TTC549 (cell line): ENCODE measurements at regions not wholly inside any gene's neighbourhood (a gene's known extent, or its start where the extent isn't known, plus 50 kb on each side); places are given as distances from the start of the nearest gene placed in this dataset.

Source experiments
- FAIRE-seq: peaks from 2 replicates; lab custom pipeline; 2012; peaks lifted over from hg19 to GRCh38; lab: Jason Lieb, UNC

DNA sequence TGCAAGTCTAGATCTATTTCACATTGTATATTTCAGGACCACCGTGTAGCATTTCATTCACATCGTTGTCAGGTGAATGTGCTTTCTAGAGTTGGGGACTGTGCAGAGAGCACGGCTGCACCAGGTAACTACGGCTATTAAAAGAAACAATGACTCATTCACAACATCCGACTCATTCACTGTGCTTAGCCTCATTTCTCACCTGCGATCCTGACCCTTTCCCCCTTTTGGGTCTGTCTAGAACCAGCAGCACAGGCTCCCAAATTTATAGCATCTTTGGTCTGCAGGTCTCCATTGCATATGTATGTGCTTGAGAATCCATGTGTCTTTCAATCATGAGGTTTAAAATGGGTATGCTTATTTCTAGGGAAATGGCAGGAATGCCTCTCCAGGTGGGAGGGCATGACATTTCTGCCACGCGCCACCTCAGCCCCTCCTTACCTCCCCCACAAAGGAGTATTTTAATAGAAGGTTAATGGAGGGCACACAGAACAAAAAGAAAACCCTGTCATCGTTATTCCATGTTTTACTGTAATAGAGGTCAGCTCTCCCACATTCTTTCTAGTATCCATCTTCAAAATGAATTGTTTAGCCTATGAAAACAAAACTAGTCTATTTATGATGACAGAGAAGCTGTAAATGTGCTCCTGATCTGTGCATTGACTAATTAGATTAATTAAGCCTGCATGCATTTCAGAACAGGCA is 246.7 kb upstream of the EPHA4 start:
- no peak for FAIRE-seq

DNA sequence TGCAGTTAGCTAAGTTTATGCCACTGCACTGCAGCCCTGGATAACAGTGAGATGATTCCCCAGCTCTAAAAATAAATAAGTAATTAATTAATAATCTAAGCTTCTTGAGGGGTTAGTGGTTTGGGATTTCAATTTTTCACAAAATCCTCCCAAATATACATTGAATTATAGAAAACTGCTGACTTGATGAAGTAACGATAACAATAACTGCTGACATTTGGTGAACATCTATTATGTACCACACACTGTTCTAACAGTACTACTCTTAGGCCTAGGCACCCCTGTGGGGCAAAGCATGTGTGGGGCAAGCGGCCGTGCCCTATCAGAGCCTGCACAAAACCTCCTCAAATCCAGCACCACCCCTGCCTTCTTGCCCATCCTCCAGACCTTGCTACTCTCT is 245.8 kb upstream of the EPHA4 start:
- FAIRE-seq, result no peak

DNA sequence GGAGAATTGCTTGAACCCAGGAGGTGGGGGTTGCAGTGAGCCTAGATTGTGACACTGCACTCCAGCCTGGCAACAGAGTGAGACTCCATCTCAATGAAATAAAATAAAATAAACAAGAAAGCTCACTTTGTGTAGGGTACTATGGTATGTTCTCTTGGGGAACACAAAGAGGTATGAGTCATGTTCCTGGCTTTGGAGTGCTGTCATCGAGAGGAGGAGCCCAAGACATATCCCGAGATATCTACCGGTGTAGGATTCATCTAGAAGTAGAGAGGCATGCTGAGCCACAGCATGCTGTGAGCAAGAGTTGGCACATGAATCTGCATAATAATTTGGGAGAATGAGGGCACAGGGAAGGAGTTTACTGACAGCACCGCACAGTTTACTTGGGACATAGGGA is 244.9 kb upstream of the EPHA4 start:
- no peak for FAIRE-seq

DNA sequence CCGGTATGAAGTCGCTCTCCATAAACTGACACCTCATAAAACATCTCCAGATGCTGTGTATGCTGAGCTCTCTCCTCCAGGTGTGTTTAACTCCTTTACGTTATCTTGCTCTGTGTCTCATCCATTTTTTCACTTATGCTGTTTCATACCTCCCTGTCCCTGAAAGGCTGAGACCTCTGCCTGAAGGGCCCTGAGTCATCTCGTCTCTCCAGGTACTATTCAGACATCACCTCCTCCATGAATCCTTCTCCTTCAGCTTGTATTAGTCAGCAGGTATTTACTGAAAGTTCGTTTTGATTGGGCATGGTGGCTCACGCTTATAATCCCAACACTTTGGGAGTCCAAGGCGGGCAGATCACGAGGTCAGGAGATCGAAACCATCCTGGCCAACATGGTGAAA is 244.5 kb upstream of the EPHA4 start:
- FAIRE-seq, result no peak

DNA sequence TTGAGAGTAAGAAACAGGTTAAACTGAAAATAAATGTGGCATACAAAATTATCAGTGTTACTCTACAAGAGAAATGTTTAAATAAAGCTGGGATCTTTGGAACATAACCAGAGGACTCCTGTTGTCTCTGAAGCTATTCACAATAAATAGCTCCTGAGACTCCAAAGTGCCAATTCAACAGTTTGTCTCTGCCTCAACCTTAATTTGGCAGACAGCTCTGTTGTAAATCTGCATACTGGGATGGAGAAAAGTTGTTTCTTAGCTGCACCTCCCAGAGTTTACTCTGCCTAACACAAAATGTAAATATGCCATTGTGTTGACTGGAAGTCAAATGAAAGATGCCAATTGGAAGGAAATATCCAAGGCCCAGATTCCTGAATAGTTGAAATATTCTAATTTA is 238.5 kb upstream of the EPHA4 start:
- no peak for FAIRE-seq

DNA sequence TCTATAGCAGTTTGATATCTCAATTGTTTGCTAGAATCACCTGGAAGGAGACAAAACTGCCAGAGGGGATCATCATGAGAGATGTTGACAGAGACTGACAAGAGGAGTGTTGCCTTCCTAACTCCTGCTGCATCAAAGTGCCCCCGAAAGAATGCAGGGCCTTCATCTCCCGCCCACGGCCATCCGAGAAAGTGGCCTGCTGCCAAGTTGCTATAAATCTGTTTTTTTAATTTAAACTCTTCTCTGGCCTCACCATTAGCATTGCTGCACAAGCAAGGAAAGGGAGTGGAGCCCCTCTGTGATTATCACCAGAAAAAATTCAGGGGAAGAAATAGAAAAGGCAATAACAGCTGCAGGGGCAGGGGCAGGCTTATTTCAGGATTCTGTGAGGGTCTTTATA is 238.1 kb upstream of the EPHA4 start:
- FAIRE-seq, result no peak

DNA sequence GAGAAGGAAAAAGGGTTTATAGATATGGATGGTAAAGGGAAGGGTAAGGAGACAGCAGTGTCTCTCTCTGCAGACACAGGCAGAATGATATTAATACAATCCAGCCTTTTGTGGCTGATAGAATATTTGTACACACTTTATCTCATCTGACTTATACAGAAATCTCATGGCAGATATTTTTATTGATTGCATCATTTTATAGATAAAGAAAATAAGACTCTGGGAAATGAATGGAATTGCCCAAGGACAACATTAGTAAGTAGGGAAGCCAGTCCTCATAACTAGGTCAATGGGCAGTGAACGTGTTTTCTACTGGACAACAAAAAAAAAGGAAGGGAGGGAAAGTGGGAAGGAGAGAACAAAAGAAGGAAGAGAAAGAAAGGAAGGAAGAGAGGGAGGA is 236.4 kb upstream of the EPHA4 start:
- no peak for FAIRE-seq

DNA sequence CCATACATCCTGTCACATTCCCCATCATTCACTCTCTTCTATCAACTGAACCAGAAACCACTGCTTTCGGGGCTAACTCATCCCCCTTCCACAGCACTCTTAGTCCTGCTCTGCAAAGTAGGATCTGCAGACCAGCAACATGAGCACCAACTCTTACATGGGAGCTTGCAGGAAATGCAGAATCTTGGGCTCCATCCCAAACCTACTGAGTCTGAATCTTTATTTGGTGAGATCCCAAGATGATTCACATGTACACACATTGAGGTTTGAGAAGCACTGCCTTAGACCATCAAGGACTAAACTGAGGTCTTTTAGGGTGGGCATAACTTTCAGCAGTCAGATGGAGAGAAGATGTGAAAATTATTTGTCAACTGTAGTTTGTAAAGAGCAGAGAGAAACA is 235.6 kb upstream of the EPHA4 start:
- no peak for FAIRE-seq

DNA sequence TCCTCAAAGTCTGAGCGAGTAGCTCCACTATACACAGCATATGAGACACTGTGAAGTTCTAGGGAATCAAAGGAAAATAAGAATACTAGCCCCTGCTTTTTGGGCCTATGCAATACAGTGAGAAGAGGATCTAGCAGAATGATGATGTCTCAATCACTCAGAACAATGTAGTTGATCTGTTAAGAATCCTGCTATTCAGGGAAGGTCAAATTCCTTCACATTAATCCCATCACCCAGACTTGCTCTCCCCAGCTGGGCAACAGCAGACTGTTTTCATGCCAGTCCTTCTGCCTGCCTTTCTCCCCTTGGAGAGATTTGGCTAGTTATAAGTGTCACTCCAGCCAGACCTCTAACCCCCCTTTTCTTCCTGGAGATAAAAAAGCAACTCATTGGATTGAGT is 230.0 kb upstream of the EPHA4 start:
- FAIRE-seq, result no peak

DNA sequence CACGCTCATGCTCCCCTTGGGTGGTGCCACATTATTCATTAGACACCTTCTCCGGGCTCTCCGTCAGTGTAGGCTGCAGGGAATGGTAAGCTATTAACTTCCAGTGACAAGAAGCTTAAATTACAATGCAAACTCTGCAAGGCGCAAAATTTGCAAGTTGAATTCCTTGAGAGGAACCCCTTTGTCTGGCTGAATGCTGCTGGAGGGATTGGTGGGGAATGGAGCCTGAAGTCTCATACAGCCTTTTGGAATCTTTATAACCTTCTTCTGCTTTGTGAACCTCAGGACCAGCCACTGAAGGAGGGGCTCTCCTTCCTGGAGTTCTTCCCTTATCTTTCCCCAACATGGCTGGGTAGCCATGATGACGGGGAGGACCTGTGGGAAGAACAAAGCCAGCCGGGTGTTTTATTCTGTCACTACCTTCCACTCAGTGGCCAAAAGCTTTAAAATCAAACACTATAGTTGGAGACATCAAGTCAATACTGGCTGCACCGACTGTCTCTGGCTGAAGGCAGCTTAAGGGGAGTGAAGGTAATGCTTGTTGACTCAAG is 220.9 kb upstream of the EPHA4 start:
- no peak for FAIRE-seq

DNA sequence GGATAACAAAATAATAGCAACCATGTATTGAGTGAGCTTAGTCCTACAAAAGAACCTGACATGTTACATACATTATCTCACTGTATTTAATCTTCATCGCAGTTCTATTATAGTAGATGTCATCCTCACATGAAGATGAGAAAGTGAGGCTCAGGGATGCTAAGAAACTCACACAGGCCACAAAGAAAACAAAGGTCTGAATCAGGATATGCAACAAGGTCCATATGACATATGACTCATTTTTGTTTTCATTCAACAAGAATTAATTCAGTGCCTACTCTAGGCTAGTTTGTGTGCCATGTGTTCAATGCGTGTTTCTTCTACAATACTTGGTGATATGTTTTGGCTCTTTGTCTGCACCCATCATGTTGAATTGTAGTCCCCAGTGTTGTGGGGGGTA is 219.7 kb upstream of the EPHA4 start:
- no peak for FAIRE-seq

DNA sequence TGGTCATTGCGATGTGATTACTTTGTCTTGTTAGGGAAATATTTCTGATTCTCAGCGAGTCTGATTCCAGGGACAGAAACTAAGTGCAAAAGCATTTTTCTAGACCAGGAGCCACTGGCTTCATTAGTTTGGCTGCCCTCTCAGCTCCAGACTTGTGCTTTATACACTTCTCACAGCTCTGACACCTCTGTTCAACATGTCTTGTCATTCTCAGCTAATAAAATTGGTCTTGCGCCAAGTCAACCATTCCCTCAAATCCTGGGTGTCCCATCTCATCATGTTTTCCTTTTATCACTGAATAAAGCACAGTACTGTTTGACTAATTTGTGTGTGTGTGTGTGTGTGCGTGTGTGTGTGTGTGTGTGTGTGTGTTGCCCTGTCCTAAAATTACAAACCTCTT is 215.5 kb upstream of the EPHA4 start:
- FAIRE-seq, result no peak

DNA sequence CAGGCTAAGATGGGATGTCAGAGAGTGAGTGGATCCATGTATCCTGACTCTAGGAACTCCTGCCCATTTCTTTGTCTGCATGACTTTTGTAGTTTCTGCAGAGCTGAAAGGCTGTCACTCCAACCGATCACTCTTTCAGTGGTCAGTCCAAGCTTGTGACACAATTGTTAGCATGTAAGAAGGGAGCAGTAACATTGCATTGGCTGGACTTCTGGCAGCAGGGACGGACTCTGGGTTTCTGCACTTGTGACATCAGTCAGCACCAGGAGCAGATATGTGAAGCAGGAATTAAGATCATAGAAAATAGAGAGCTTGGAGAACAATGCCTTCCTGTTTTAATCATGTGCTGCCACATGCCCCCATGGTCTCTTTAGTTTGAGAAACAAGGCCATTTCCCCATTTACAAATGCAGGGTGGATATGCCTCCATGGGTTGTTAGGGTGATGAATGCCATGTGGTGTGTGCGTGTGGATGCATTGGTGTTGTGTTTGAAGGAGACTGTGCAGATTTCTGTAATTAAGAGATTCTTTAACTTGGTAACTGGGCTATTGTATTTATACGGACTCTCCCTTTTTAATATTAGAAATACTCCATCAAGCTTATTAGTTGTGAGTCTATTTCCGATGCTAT is 214.3 kb upstream of the EPHA4 start:
- no peak for FAIRE-seq

DNA sequence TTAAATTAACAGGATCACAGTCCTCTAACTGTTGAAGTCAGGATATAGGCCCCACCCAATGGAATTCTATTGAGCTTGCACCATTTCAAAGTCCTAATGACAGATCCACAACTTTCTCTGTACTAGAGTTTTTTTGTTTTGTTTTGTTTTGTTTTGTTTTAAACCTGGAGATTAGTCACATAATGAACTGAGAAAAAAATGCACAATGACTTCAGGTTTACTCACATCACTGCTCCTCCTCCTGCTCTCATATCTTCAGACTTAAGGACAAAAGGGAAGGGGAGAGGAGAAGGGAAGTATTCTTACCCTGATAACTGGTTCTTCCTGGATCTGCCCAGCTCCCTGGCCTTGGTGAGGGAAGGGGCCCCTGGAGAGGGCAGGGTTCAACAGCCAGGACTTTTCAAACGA is 208.2 kb upstream of the EPHA4 start:
- FAIRE-seq, result no peak

DNA sequence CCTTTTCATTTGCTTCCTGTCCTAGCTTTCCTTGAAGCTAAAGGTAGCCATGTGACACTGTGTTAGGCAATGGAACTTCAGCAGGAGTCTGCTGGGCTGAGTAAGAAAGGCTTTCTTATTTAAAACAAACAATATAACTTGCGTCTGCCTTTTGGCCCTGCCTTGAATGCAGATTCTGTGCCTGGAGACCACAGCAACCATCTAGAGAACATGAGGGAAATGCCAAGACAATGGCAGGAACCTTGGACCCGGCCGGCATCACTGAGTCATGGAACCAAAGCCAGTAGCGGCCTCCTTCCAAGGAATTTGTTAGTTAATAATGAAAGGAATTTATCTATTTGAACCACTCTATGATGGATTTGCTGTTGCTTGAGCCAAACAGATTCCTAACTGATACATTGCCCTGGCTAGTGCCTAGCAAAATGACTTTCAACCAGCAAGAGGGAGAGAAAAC is 207.5 kb upstream of the EPHA4 start:
- no peak for FAIRE-seq

DNA sequence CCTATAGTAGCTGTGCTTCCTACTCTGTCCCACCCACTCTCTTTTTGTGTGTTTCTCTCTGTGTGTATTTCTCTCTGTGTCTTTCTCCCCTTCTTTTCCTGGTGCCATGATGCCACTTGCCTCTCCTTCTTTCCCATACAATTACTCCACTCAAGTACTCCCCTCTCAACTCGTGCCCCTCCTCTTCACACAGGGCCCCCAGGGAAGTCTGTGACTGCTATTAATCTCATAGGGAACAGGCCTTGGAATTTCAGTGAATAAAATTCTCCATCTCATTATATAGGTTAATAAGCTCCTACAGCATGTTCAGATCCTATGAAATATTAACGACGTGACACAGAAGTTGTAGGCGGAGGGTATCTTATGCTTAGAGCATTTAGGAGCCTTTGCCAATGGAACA is 205.9 kb upstream of the EPHA4 start:
- no peak for FAIRE-seq

DNA sequence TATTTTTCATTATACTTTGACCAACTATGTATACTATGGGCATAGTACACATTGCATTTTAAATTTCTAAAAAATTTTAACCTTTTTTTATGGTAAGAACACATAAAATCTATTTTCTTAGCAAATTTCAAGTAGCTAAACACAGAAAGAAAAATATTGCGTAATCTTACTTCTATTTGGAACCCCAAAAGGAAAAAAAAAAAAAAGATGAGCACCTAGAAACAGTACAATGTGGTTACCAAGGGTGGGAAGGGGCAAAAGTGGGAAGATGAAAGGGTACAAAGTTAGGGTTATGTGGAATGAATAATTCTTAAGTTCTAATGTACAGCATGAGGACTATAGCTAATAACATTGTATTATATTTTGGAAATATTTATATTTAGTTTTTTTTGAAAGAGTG is 205.0 kb upstream of the EPHA4 start:
- FAIRE-seq, result no peak

DNA sequence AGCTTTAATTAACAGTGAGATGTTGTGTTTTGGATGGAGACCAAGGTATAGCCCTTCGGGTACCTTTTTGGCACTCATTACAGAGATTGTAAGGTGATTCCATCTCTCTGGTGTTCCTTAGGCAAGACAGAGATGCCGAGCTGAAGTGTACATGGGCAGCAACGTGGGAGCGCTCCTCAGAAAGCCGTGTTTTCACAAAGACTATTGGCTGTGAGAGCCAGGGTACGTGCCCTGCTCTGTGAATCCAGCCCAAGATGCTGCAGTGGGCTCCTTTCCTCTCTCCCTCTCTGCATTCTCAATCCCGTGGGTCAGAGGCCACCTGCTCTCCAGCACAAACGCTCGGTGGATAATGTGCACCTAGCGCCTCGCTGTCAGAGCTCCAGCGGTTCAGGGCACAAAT is 203.0 kb upstream of the EPHA4 start:
- no peak for FAIRE-seq

DNA sequence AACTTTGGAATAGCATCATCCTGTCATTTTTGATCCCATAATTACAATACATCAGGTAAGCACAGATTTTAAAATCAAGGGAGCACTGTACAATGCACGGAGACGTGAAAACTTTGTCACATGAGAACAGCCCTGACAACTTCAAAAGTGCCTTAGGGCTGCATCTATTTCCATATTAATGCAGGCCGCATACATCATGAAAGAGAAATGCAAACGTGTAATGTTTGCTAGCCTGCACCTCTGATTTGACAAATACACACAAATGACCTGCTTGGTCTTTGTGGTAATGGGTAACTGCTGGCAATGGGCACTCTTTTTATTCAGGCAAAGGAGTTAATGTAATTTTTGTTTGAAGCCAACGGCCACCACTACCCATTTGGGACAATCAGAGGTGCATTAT is 202.0 kb upstream of the EPHA4 start:
- FAIRE-seq, result no peak

DNA sequence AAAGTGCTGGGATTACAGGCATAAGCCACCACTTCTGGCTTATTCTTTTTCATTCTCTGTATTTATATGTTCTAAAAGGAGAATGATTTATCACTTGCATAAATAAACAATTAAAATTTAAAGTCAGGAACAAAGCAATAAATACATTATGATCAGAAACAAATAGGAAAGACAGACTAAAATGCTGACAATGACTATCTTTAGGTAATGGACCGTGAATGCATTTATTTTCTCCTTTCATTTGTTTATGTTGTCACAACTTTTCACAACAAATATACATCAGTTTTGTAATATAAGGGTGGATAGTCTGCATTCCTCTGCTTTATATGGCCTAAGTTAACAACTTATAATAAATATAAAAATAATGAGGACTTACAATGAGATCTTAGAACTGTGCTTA is 199.2 kb upstream of the EPHA4 start:
- FAIRE-seq, result no peak

DNA sequence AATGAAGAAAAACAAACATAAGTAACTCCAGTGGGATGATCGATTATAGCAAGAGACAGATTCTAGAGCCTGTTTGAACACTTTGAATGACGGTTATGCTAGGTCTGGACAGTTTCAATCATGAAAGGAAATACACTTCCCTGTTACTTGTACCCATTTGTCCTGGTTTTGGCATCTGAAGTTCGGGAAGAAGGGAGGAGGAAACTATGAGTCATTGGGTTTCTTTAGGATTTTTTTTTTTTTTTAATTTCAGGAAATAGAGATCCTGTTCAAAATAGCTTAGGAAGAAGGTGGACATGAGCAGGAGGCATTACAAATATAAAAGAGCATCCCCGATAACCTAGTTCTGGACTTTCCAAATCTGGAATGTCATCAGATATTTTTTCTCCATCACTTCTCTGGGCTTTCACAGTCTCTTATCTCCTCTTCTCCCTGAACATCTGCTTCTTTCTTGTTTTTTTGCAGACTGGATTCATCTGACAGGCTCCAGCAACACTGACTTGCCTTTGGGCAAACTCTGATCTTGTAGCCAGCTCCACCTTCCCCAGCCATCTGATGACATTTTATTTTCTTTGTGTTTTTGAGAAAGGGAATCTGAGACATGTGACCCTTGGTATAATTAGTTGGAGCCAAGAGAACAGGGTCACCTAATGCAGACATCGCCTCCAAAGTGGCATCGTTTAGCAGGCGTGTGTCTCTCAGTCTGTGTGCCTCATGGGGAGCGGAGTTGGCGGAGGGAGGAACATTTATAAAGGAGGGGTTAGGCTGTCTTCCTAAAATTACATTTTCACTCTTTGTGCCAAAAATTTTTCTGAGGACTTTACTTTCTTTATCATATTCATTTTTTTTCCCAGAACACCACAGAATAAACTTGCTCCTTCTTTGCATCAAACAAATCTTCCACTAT is 195.3 kb upstream of the EPHA4 start:
- no peak for FAIRE-seq

DNA sequence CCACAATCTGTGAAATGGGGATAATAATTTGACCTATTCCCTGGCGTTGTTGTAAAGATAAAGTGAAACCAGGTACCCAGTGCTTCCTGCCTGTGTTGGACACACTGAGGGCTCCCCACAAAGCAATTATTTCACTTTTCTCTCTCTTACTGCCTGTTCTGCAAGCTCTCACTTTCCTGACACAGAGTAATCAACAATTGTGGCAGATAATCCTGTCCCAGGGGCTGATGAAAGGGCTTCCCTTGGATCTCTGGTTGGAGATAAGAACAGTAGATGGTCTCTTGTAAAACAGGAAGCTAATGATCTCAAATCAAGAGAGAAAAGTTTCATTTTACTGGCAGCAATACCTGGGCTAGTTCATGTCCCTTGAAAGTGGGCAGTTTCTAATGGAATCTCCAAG is 190.4 kb upstream of the EPHA4 start:
- FAIRE-seq, result no peak

DNA sequence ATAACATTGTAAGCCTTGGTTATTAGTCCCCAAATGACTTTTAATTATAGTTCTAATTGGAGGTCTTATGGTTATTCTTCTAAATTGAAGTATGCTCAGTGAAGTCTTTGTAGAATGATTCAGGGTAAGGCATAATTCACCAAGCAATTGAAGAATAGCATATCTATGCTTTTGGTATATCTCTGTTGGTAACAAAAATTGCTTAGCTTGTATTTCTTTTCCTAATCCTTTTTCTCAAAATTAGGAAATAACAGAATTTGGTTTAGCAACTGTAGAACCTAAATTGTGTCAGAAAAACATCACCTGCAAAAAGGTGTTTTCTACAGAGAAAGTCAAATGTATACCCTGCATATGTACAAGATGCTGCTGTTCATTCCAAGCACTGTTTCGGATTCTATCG is 189.2 kb upstream of the EPHA4 start:
- FAIRE-seq, result no peak
